HG03097 (cell line): ENCODE measurements at regions not wholly inside any gene's neighbourhood (a gene's known extent, or its start where the extent isn't known, plus 50 kb on each side); places are given as distances from the start of the nearest gene placed in this dataset.

ENCODE experiments used
- ATAC-seq: cut with Tn5 transposase; IDR thresholded peaks from one replicate; pipeline ENCODE4 v1.9.1; 2021; ENCODE audit not compliant: unreplicated experiment, low FRiP score

DNA sequence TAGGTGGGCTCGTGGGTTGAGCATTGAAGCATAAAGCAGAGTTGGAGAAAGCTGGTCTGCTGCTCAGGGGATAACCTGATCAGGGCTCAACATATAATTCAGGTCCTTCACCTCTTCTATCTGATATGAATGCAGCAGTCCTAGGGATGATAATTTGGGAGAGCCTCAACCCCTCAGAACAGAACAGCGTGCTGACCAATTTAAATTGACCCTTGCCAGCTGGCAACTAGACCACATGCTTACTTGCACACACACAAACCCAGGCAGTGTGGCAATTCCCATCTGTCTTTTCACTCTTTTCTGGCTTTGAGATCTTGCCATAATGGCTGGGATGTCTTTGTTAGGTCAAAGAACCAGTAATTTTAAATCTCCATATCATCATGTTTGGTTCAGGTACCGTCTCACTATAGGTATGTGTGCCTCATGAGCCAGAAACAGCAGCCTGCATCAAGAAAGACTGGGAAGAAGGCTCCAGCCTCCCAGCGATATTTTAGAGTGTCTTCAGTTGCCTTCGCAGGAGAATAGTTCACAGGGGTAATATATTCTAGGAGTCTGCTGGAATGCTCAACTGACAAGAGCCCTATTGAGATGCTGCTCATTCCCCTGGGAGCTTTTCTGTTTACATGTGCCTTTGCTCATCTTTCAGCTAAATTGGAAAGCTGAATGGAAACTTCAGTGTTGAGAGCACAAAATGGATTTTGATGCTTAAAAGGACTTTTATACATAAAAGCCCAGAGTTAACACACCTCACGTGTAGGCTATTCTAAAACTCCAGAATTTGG, 497.6 kb downstream of the RASEF start:
- no peak for ATAC-seq

DNA sequence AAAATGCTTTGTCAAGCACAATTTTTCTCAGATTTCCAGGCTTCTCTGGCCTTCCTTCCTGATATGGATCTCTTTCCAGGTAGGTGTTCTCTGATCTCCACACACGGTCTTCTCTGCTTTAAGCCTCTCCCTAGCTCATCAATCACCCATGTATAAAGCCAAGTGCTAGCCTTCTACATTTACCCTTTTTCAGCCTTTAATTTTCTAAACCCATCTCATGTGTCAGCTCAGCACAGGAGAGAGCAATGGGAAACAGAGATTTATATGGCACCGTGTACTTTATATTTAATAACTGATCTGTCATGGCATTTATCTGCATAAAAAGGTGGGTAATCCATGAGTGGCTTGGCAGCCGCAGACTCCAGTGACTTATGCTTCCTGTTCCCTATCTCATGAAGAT, 495.0 kb downstream of the RASEF start:
- no peak for ATAC-seq

DNA sequence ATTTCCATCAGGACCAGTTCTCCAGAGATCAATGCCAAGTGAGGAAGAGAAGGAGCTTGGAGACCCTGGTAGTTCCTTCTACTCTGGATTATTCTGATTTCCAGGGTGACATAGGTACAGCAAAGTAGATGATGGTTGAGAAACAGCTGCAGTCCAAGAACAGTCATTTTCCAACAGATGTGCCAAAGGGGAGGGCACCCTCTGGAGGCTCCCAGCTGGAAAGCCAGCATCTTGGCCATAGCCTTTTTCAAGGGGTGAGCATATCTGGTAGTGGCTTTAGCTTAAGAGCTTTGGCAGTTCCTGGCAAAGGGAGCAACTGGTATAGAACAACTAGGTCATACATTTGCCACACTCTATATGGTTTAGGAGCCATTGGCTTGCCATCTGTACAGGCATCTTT, 492.7 kb downstream of the RASEF start:
- ATAC-seq: no peak

DNA sequence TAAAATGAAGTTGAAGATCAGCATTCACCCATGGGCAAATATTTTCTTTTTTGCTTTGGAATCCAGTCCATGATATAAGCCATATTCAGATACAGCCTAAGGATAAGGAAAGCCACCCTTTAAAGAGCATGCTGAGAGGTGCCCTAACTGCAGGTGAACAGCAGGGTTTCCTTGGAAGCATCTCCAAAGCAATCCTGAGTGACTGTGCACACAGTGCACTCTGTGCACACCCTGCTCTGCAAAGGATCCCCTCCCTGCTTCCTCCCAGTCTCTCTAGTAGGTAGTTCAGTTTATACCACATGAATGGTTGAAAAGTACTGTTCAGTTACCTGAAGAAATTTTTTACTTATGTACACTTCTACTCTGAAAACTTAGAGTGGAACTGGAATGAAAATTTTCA, 491.4 kb downstream of the RASEF start:
- ATAC-seq: no peak

DNA sequence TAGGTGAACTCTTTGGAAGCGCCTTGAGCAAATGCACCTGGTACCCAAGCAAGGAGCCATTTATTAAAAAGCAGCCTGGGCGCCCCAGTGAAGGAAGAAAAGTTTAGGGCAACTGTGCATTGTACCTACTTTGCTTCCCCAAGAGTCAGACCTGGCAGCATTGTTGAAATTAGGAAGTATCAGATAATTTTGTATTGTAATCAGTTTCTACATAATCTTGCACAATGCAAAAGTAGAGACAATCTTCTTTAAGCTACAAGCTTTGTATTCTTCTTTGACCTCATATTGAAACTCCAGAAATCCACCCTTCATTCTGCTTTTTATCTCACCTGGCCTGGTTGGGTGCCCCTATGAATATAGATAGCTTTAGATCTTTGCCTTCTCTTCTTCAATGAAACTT, 490.8 kb downstream of the RASEF start:
- ATAC-seq: no peak

DNA sequence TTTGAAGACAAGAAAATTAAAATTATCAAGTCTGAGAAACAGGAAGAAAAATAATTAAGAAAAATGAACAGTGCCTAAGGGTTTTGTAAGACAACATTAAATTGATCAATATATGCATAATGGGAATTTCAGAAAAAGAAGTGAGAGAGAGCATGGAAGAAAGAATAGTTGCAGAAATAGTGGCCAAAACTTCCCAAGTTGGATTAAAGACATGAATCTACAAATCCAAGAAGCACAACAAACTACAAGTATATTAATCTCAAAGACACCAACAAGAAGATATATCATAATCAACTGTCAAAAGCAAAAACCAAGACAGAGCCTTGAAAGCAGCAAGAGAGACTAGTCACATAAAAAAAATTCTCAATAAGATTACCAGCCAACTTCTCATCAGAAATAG, 488.0 kb downstream of the RASEF start:
- no peak for ATAC-seq

DNA sequence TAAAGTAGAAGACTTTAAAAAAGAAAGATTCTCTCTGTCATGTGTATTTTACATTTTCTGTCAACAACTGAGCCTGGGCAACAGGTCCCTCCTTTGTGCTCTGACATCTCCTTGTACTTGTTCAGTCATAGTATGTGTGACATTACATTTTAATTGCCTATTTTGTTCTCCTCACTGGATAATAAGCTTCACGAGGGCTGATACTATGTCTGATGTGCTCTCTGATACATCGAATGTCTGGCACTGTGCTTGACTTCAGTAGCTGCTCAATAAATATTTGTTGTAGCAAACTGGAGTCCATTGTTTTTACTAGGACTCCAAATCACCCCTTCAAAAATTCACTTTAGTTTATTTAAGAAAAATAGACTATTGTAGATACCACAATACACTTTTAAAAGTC, 482.0 kb downstream of the RASEF start:
- ATAC-seq: no peak

DNA sequence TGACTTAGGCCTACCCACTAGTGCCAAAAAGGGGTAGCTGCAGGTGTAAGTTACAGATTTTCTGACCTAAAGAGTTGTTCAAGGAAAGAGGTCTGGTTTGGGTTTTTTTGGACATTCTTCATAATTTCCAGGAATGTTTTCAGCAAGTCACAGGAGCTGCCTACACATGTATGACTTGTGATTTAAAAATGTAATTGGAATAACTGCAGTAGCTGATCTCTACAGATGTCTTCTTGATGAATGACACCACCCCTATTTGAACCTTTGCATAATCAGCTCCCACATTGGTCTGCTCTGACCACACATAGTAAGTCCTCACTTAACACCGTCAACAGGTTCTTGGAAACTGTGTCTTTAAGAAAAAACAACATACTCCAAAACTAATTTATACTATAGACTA, 481.4 kb downstream of the RASEF start:
- no peak for ATAC-seq

DNA sequence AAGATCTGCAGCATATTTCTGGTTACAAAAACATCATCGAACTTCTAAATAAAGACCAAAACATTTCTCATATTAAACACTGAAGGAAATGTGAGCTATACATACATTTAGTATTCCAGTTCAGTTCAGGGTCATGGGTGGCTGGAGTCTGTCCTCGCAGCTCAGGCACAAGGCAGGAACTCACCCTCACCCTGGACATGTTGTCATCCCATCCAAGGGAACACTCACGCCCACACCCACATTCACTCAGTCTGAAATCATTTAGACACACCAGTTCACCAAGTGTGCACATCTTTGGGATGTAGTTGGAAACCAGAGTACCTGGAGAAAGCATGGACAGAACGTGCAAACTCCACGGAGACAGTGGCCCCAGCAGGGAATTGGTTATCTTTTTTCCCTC, 481.0 kb downstream of the RASEF start:
- no peak for ATAC-seq

DNA sequence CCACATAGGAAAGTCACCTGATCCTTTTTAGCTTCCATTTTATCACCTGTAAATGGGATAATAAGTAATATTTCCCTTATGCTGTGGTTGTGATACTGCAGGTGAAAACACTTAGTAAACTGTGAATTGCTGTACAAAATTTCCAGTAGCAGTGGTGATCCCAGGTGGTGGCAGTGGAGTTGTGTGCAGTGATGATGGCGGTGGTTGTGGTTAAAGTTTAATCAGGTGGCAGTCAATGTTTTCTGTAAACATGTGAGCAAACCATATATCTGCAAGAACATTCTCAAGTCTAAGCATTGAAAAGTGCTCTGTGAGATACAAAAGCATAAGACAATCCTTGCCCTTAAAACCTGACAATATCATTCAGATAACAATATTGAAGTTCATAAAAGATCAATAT, 480.2 kb downstream of the RASEF start:
- no peak for ATAC-seq

DNA sequence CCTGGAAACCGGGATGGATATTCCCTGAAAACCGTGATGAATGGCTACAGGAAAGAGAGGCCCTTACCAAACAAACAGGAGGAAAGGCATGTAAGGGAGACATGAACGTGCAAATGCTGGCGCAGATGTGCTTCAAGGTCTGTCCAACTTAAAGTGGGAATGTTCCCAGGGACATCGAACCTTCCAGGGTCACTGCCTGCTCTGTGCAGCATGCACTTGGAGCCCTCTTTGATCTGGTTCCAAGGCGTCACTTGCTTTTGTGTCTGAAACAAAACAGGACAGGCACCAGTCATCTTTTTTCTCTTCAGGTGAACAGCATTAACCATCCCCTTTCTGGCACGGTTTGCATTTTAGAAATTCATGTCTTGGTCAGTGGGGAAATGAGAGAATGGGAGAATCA, 479.4 kb downstream of the RASEF start:
- ATAC-seq: no peak

DNA sequence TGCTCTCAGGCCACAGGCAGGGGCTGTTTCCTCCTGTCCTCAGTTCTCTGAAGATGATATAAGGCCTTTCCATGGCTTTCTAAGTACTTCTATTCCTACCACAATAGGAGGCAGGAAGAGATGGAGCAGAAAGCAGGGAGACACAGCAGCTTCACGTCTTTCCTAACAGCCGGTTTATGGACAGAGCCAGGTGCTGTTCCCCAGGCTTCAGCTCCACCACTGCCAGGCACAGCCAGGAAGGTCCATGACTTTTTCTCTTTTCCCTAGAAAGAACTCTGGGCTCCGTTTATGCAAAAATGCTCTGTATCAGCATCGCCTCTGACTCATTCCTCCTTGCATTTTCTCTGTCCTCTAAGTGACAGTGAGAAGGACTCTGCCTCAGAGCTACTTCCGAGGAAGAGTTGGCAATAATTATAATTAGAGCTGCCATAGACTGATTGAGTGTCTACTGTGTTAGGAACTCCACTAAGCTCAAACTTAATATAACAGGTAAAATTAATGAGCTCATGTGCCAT, 478.5 kb downstream of the RASEF start:
- no peak for ATAC-seq

DNA sequence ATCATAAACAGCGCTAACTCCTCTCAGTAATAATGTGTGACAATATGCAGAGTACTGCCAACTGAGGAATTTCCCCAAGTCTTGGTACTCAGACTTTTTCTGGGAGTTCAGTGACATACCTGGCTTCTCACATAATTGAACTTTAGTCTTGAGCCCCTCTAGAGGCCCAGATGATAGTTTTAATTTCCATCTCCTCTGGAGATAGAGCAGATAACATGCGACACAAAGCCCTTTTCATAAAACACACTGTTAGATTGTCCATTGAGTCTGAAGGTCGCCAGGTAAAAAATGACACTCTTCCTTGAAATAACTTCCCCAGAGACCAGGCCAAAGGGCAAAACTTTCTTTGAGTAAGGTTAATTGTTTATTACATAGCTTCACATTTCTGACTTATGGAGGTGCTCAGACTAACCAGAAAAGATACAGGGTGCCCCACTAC, 476.0 kb downstream of the RASEF start:
- no peak for ATAC-seq

DNA sequence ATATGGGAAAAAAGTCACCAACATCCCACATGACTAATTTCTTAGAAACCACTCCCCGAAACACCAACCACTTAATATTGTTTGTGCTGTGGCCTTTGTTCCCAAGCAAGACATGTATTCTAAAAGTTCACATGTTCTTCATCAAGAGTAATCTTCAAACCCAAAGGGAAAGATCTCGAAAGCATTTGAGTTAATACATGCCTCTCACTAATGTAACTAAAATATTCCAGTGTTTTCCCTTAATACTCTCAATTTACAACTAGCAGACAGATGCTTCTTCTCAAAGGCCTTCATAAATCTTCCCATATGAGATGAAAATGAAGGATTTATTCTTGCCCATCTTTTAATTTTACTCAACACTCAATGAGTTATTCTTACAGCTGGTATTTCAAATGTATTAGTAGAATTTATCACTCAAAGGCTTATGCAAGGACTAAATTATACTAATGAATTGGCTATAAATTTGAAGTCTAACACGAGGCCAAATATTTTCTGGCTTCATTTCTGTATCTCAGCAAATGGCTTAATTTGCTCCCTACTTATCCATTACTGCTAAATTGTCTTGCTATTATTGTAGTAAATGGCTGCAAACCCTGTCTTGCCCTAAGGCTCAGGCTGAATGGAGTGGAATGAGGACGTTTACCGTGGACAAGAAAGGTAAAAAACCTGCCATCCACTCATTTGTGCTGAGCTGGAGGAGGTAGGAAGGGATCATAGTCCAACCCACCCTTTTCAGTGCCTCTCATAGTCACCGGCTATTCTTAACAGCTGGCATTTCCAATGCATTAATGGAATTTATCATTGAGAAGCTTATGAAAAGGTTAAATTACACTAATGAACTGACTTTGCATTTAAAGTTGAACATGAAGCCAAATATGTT, 474.4 kb downstream of the RASEF start:
- ATAC-seq: no peak

DNA sequence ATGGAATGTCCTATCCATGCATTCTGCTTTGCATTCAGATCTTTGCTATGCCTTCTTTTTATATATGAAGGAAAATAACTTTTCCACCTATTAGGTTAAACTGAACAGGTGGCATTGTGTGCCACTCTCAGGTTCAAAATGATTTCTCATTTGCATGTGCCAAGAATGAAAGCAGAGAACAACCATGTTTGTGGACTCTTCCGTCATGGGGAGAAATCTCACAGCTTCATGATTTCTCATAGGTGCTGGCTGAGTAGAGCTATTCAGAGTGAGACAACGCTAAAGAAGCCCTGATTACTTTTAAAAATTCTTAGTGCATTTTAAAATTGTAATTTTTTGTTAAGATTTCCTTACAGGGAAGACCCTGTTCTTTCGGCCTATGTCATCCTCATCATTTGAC, 472.1 kb downstream of the RASEF start:
- ATAC-seq: no peak

DNA sequence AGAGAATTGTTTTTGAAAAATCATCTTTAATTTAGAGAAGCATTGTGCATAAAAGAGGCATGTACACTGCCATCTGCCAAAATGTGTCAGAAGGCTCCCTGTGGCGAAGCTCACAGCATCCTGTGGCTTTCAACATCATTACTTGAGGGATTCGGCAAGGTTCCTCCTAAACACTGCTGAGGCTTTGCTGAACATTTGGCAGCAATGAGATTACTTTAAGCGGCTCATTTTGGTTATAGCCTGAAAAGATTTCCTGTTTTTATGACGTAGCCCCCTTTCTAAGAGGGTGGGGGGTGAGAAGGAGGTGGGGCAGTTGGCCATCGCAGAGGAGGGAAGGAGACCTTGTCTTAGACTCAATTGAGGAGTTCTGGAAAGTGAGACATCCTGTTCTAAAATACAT, 469.4 kb downstream of the RASEF start:
- no peak for ATAC-seq

DNA sequence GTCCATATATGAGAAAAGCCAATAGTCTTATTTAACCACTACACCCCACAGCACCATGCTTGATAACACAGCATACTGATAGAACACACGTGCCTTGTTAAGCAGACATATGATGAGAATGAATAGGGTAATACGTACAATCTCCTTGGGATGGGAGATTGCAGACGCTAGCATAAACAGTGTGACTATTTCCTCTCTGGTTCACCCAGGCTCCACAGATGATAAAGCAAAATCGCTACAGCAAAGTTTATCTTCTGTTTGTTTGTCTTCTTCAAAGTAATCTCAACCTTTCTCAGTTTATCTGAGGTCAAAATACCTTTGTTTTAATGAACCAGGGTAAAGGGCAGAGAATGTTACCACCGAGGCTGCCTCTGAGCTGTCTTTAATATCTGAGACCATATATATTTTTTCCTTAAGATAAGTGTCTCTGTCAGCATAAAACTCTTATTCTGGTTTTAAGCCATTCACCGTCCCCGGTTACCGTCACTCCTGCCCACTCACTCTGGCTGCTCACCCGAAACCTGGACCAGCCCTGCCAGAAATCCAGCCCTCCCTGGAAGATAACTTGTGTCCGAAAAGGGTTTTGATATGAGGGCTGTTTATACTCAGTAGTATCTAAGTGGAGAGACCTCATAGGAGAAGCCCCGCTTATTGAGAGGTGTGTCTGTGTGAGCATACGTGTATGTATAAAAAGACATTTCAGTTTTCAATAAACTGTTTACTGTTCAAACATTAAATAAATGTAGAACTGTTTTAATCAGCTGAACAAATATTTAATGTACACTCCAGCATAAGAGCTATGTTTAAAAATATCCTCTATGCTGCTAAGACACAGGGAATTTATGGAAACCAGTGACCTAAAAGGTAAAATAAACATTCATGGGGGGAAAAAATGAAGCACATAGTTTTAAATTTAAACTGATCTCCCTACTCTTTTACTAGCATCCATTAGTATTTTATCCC, 465.4 kb downstream of the RASEF start:
- ATAC-seq: no peak

DNA sequence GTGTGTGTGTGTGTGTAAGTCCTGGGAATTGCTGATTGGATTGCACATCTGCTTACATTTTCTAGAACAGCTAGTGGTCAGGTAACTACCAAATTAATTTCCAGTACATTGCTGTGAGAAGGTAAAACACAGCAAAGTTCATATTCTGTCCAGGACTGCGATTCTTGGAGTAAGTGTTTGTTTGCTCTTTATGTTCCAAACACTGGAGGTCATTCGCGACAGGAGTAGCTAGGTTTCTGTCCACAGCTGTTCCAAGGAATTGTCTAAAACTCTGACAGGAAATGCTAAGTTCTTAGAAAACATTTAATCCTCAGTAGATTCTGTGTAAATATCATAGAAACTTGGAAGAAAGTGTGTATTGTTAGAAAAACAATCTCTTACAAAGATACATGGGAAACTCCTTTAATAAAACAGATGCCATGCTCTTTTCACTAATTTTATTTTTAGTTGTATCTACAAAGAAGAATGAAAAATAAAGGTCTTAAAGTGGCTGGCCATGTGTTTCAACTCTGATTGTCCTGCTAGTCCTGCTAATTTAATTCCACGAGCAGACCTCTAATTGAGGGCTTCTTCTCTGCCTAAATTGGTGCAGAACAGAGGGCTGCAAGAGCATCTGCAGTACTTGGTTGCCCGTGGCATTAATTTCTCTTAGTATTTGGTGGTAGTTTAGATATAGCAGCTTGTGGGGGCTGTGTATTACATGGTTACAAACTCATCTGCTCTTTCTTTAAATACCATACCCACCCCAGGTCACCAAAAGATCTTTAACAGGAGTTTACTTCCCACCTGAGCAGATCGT, 464.5 kb downstream of the RASEF start:
- no peak for ATAC-seq

DNA sequence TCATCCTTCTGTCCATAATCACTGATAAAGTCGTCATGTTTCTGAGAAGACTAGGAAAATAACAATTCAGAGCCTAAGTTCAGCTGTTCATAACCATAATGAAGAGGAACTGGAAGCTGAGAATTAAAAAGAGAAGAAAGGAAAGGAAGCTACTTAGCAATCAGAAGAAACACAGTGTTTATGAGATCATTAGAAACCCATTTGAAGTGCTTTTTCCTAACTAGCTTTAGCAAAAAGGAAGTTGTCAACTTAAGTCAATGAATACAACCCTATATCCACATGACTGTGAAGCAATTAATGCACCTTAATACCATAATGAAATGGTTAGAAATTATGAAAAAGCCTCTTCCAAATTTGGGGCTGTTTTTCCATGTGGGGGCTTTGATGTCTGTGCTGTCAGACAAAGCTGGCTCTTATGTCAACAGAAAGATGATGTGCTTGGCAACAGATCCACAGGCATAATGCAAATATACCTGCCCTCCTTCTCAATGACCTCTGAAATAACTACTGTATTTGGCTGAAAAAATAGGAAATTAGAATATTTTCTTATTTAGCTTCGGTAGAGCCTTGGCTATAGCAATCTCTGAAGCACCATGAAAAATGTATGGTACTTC, 463.5 kb downstream of the RASEF start:
- ATAC-seq: no peak
